ENCODE measurements at regions not wholly inside any gene's neighbourhood (a gene's known extent, or its start where the extent isn't known, plus 50 kb on each side); places are given as distances from the start of the nearest gene placed in this dataset.

DNA sequence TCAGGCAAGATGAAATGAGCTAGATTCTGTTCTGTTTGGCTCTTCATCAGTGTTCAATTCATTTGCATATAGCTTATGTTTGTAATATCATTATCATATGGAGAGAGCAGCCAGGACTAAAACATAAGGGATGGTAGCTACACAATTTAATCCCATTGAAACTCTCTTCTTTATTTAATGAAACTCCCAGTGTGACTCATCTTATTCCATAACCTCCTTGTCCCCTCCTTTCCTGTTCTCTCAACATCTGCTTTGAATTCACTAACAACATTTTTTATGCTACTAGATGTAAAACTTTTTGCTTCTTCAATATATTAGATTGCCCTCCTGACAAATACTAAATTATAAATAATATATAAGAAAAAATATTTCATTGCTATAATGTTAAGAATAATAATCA, 1823.4 kb downstream of the MAT2B start:
- no peaks in the 10 kb centered on the region for H3K9me3 ChIP-seq
- in situ Hi-C loops (cut with MboI; ENCODE audit: low pct_ligation_motif_present in 1 of 4, low pct_unique_long_range_greater_than_20kb in 1 of 4, low sequenced_read_pairs in 3 of 4) (no loop called here), intact Hi-C loops (cut with DNase I; ENCODE audit: low total_unique reads) (no loop called here)
- no peak overlapping the region for H3K27ac ChIP-seq
- H3K4me1 ChIP-seq = no peaks in the 10 kb centered on the region
- no peaks in the 10 kb centered on the region for H3K27me3 ChIP-seq
- no peak for DNase-seq
- no peak overlapping the region for H3K4me3 ChIP-seq
- H3K36me3 ChIP-seq = no peaks in the 10 kb centered on the region
- TF ChIP-seq, protein P1, sequence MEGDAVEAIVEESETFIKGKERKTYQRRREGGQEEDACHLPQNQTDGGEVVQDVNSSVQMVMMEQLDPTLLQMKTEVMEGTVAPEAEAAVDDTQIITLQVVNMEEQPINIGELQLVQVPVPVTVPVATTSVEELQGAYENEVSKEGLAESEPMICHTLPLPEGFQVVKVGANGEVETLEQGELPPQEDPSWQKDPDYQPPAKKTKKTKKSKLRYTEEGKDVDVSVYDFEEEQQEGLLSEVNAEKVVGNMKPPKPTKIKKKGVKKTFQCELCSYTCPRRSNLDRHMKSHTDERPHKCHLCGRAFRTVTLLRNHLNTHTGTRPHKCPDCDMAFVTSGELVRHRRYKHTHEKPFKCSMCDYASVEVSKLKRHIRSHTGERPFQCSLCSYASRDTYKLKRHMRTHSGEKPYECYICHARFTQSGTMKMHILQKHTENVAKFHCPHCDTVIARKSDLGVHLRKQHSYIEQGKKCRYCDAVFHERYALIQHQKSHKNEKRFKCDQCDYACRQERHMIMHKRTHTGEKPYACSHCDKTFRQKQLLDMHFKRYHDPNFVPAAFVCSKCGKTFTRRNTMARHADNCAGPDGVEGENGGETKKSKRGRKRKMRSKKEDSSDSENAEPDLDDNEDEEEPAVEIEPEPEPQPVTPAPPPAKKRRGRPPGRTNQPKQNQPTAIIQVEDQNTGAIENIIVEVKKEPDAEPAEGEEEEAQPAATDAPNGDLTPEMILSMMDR (IDR thresholded peaks at IDR 0.05) = no peak
- TF ChIP-seq POLR2AphosphoS5 (IDR thresholded peaks at IDR 0.05) (no peak), EP300 (IDR thresholded peaks at IDR 0.05; ENCODE audit: low read depth) (no peak), POLR2A (IDR thresholded peaks at IDR 0.05) (no peak)

DNA sequence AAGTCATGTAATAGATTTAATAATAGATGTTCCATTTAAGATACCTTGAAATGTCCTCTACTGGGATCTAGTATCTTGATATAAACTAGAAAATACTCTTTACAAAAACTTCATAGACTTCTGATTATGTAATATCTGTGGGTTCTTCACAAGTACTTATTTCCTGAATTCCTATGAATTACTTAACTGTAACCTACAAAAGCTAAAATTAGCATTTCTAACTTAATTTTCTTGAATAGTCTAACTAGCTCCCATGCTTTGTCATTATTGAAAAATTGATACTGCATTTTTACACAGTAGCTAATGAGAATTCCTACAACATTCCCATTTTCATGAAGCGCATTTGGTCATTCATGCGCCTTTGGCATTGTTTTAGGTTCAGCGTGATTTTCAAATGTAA, 1828.2 kb downstream of the MAT2B start:
- DNase-seq = no peak
- Histone ChIP-seq H3K27ac (no peak overlapping the region), H3K4me1 (no peaks in the 10 kb centered on the region), H3K36me3 (no peaks in the 10 kb centered on the region), H3K9me3 (no peaks in the 10 kb centered on the region), H3K4me3 (no peak overlapping the region), H3K27me3 (no peaks in the 10 kb centered on the region)
- in situ Hi-C loops (cut with MboI; ENCODE audit: low pct_ligation_motif_present in 1 of 4, low pct_unique_long_range_greater_than_20kb in 1 of 4, low sequenced_read_pairs in 3 of 4) (no loop called here), intact Hi-C loops (cut with DNase I; ENCODE audit: low total_unique reads) (no loop called here)
- TF ChIP-seq, protein P1 (IDR thresholded peaks at IDR 0.05) = no peak
- TF ChIP-seq POLR2AphosphoS5 (IDR thresholded peaks at IDR 0.05) = no peak
- WGBS, 2 donors (ENCODE audit: low coverage in 1 of 2) = 89 to 93% methylated on average over 3 of the region's 3 CpGs

DNA sequence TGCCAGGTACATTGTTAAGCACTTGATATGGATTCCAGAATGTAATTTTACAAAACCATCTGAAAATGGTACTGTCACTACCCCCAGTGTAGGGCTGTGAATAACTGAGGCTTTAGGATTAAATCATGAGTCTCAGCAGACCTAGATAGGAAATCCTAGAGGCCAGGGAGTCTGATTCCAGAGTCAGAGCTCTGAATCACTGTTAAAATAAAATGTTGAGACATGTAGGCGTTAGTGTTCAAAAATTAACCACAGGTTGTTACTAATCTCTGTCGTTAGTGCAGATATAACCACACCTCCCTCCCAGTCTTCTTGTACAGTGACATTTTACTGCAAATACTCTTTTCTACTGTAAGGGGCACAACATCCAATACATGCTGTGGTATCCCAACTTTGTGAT, 1828.8 kb downstream of the MAT2B start:
- no peak overlapping the region for H3K27ac ChIP-seq
- in situ Hi-C loops (cut with MboI; ENCODE audit: low pct_ligation_motif_present in 1 of 4, low pct_unique_long_range_greater_than_20kb in 1 of 4, low sequenced_read_pairs in 3 of 4) (no loop called here), intact Hi-C loops (cut with DNase I; ENCODE audit: low total_unique reads) (no loop called here)
- WGBS, 2 donors (ENCODE audit: low coverage in 1 of 2) = 34 to 57% methylated on average over 2 of the region's 2 CpGs
- DNase-seq = no peak
- H3K27me3 ChIP-seq = no peaks in the 10 kb centered on the region
- no peak for TF ChIP-seq EP300 (IDR thresholded peaks at IDR 0.05; ENCODE audit: low read depth)
- TF ChIP-seq, protein P1 (IDR thresholded peaks at IDR 0.05) = no peak
- TF ChIP-seq POLR2AphosphoS5 (IDR thresholded peaks at IDR 0.05) = no peak
- TF ChIP-seq POLR2A (IDR thresholded peaks at IDR 0.05) = no peak
- no peaks in the 10 kb centered on the region for H3K9me3 ChIP-seq
- H3K4me1 ChIP-seq = no peaks in the 10 kb centered on the region
- no peaks in the 10 kb centered on the region for H3K36me3 ChIP-seq
- no peak overlapping the region for H3K4me3 ChIP-seq

DNA sequence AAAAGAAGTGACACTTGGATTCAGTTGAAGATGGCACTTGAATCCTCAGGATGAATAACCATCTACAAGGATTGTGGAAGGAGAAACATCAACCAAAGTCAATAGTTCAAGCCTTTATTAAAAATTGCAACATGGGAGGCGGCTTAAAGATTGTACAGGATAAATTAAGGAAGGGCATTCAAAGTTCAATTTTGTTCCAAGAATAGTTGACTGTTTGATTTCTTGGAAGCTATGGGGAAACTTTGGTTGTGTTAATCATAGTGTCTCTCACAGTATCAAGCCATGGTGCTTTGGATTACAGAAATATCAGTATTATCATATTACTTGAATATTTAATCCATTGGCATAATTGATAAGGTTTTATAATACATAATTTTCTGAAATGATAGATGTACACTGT, 1844.3 kb downstream of the MAT2B start:
- no peaks in the 10 kb centered on the region for H3K36me3 ChIP-seq
- WGBS, 2 donors (ENCODE audit: low coverage in 1 of 2) = 78 to 100% methylated on average over 1 of the region's 1 CpG
- intact Hi-C loops (cut with DNase I; ENCODE audit: low total_unique reads) (no loop called here), in situ Hi-C loops (cut with MboI; ENCODE audit: low pct_ligation_motif_present in 1 of 4, low pct_unique_long_range_greater_than_20kb in 1 of 4, low sequenced_read_pairs in 3 of 4) (no loop called here)
- TF ChIP-seq EP300 (IDR thresholded peaks at IDR 0.05; ENCODE audit: low read depth) (no peak), POLR2A (IDR thresholded peaks at IDR 0.05) (no peak), POLR2AphosphoS5 (IDR thresholded peaks at IDR 0.05) (no peak)
- TF ChIP-seq, protein P1 (IDR thresholded peaks at IDR 0.05) = no peak
- no peaks in the 10 kb centered on the region for H3K9me3 ChIP-seq
- H3K4me1 ChIP-seq = no peaks in the 10 kb centered on the region
- H3K4me3 ChIP-seq = no peak overlapping the region
- DNase-seq = no peak
- no peaks in the 10 kb centered on the region for H3K27me3 ChIP-seq
- H3K27ac ChIP-seq = no peak overlapping the region

All from transverse colon (tissue), 4 donors.